AG04450 (cell line): ENCODE measurements at regions not wholly inside any gene's neighbourhood (a gene's known extent, or its start where the extent isn't known, plus 50 kb on each side); places are given as distances from the start of the nearest gene placed in this dataset.

ENCODE experiments used
- CTCF ChIA-PET: fragments of 300-600, 350-600 bp; formaldehyde crosslinking; extraction: SDS; loops from one replicate; lab custom pipeline; 2022; ENCODE audit warnings: antibody characterized with exemption, inconsistent platforms; lab: Charles Lee
- POLR2A ChIA-PET: fragments of 350-600 bp; formaldehyde crosslinking; extraction: SDS; loops from one replicate; lab custom pipeline; 2021; ENCODE audit warnings: antibody characterized with exemption, inconsistent platforms; lab: Yijun Ruan, JAX
- DNase-seq: peaks from one replicate; pipeline ENCODE4 v3.0.0-alpha.2; 2011; ENCODE audit warnings: low read depth, low spot score
- H3K27ac ChIP-seq: one replicate; pipeline ENCODE4 v1.5.1; 2012; ENCODE audit warnings: low read depth, low read length, control low read depth
- H3K27me3 ChIP-seq: one replicate; pipeline ENCODE4 v1.6.0; 2012; ENCODE audit warnings: low read length; ENCODE audit not compliant: control insufficient read depth, insufficient read depth
- H3K4me3 ChIP-seq: 2 replicates; pipeline ENCODE4 v1.5.1; 2011; ENCODE audit warnings: mild to moderate bottlenecking, low read depth, low read length, control low read depth
- H3K9me3 ChIP-seq: 2 replicates; pipeline ENCODE4 v1.5.1; 2012; ENCODE audit warnings: low read length; ENCODE audit not compliant: control insufficient read depth, insufficient read depth
- CTCF ChIP-seq: IDR thresholded peaks from 2 replicates; pipeline ENCODE4 v1.5.1; 2011; ENCODE audit warnings: low read depth, low read length, control low read depth, inconsistent platforms

DNA sequence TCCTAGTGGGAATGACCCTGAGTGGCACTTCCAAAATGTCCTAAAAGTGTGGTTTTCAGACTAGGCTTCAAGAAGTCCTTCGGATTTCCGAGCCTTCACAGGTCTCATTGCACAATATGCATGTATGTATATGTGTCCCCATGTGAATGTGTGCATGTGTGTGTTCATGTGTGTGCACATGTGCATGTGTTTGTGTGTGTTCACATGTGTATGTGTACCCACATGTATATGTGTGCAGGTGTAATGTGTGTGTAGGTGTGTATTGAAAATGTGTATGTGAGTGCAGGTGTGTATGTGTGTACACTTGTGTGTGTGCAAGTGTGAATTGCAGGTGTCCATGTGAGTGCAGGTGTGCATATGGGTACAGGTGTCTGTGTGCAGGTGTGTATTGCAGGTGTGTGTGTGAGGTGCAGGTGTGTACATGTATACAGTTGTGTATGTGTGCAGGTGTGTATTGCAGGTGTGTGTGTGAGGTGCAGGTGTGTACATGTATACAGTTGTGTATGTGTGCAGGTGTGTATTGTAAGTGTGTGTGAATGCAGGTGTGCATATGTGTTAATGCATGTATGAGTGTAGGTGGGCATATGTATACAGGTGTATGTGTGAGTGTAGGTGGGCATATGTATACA is 124.4 kb upstream of the EPB41L3 start:
- ChIA-PET POLR2A (no interaction called here), CTCF (no interaction called here)
- no peak for TF ChIP-seq CTCF
- Histone ChIP-seq H3K27me3 (no peaks in the 10 kb centered on the region), H3K4me3 (no peak overlapping the region), H3K9me3 (no peaks in the 10 kb centered on the region), H3K27ac (no peak overlapping the region)
- no peak for DNase-seq

DNA sequence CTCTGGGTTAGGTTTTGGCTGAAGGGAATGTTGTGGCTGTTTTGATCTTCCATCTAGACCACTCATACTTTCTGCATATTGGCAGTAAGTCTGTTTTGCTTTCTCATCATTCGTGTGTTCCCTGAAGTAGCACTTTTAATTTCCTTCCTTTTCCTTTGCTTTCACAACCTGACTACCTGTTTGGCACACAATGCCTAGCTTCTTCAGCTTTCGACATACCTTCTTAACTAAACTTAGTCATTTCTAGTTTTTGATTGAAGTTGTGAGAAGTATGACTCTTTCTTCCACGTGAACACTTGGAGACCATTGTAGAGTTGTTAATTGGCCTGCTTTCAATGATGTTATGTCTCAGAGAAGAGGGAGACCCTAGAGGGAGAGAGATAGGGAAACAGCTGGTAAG is 123.6 kb upstream of the EPB41L3 start:
- no peak for DNase-seq

GRCh38 chr18:5662586-5663090 is 118.8 kb upstream of the EPB41L3 start:
- no peak overlapping the region for H3K4me3 ChIP-seq
- POLR2A ChIA-PET: no interaction called here
- H3K27ac ChIP-seq: no peak overlapping the region
- CTCF ChIA-PET: no interaction called here
- H3K27me3 ChIP-seq: no peaks in the 10 kb centered on the region
- H3K9me3 ChIP-seq: no peaks in the 10 kb centered on the region
- no peak for DNase-seq
- no peak for TF ChIP-seq CTCF

More for the DNA sequence above, 123.6 kb upstream of the EPB41L3 start:
- Histone ChIP-seq H3K27me3 (no peaks in the 10 kb centered on the region), H3K9me3 (no peaks in the 10 kb centered on the region), H3K27ac (no peak overlapping the region), H3K4me3 (no peak overlapping the region)
- ChIA-PET CTCF (no interaction called here), POLR2A (no interaction called here)
- TF ChIP-seq CTCF: no peak

DNA sequence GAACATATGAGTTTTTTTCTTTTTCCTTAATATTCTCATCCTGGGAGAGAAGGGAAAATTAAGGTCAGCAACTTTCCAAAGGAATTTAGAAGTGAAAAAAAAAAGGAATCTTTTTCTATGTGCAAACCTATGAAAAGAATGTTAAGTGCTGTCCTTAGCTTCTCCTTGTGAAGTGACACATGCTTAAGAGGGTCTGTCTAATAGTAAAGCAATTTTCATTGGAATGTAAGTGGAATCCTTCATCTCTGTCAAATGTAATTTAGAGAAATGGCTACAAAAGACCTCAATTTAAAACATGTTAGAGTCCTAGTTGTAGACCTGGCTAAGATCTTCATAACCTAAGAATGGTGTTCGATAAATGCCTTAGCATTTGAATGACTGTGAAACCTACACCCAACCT is 117.4 kb upstream of the EPB41L3 start:
- TF ChIP-seq CTCF: no peak
- Histone ChIP-seq H3K4me3 (no peak overlapping the region), H3K27ac (no peak overlapping the region), H3K9me3 (no peaks in the 10 kb centered on the region), H3K27me3 (no peaks in the 10 kb centered on the region)
- CTCF ChIA-PET: no interaction called here
- POLR2A ChIA-PET: no interaction called here
- no peak for DNase-seq

- CTCF ChIA-PET: no interaction called here
- no peak for TF ChIP-seq CTCF
- Histone ChIP-seq H3K27me3 (no peaks in the 10 kb centered on the region), H3K4me3 (no peak overlapping the region), H3K27ac (no peak overlapping the region), H3K9me3 (no peaks in the 10 kb centered on the region)
- POLR2A ChIA-PET: no interaction called here
- no peak for DNase-seq
These were observed 110.0 kb upstream of the EPB41L3 start for GRCh38 chr18:5653802-5654201.
